SK-N-SH (cell line): ENCODE measurements at regions not wholly inside any gene's neighbourhood (a gene's known extent, or its start where the extent isn't known, plus 50 kb on each side); places are given as distances from the start of the nearest gene placed in this dataset.

Experiments
- CTCF ChIA-PET: fragments of 300-600, 350-600 bp; formaldehyde crosslinking; extraction: SDS; loops from one replicate; lab custom pipeline; 2021; lab: Yijun Ruan, JAX
- POLR2A ChIA-PET: fragments of 350-600 bp; sonication (Branson Sonifier 250); formaldehyde crosslinking; extraction: SDS; loops from one replicate; lab custom pipeline; 2020; ENCODE audit warnings: antibody characterized with exemption, inconsistent platforms; lab: Yijun Ruan, JAX
- DNase-seq: peaks from one replicate; pipeline ENCODE4 v3.0.0; 2012
- H2AFZ ChIP-seq: fragments of 200-600 bp; sonication (generic); 2 replicates; pipeline ENCODE4 v1.8.1; 2016; ENCODE audit warnings: antibody characterized with exemption, mild to moderate bottlenecking, low read depth
- H3F3A ChIP-seq: fragments of 200-600 bp; sonication (generic); replicated peaks from 2 replicates; pipeline ENCODE3; 2016; ENCODE audit warnings: antibody characterized with exemption, mild to moderate bottlenecking; ENCODE audit not compliant: insufficient read depth
- H3K27ac ChIP-seq, 2 experiments: fragments of 200-500 bp in 1 of 2; fragments of 200-600 bp in 1 of 2; sonication (Bioruptor generic) in 1 of 2; sonication (generic), shearing (Covaris generic) in 1 of 2; 2 replicates each; pipeline versions ENCODE4 v1.5.1 to v1.6.1; 2014 to 2016; ENCODE audit warnings: low read depth in 2 of 2, inconsistent platforms in 1 of 2, low read length in 1 of 2, mild to moderate bottlenecking in 1 of 2, mixed read lengths in 1 of 2
- H3K27me3 ChIP-seq: fragments of 200-600 bp; sonication (generic), shearing (Covaris generic); 2 replicates; pipeline ENCODE4 v1.6.1; 2016; ENCODE audit warnings: mixed run types; ENCODE audit not compliant: insufficient read depth
- H3K36me3 ChIP-seq, 2 experiments: fragments of 200-500 bp in 1 of 2; fragments of 200-600 bp in 1 of 2; sonication (Bioruptor generic) in 1 of 2; sonication (generic) in 1 of 2; replicated peaks in 1 of 2; 2 replicates each; pipeline versions ENCODE3 to v1.5.1; 2014 to 2016; ENCODE audit warnings: low read length in 1 of 2, mild to moderate bottlenecking in 1 of 2; ENCODE audit not compliant: insufficient read depth in 2 of 2, control insufficient read depth in 1 of 2
- H3K4me1 ChIP-seq, 2 experiments: fragments of 200-500 bp in 1 of 2; fragments of 200-600 bp in 1 of 2; sonication (Bioruptor generic) in 1 of 2; sonication (generic), shearing (Covaris generic) in 1 of 2; 2 replicates each; pipeline versions ENCODE4 v1.5.1 to v1.6.1; 2014 to 2016; ENCODE audit warnings: low read depth in 1 of 2, low read length in 1 of 2, mixed run types in 1 of 2; ENCODE audit not compliant: insufficient read depth in 2 of 2, control insufficient read depth in 1 of 2
- H3K4me2 ChIP-seq: fragments of 200-600 bp; sonication (generic), shearing (Covaris generic); 2 replicates; pipeline ENCODE4 v1.6.1; 2017; ENCODE audit warnings: mixed run types
- H3K4me3 ChIP-seq, 2 experiments: fragments of 200-500 bp in 1 of 2; fragments of 200-600 bp in 1 of 2; sonication (Bioruptor generic) in 1 of 2; sonication (generic), shearing (Covaris generic) in 1 of 2; 2 replicates each; pipeline versions ENCODE4 v1.5.1 to v1.8.1; 2014 to 2016; ENCODE audit warnings: low read depth in 2 of 2, inconsistent platforms in 1 of 2, low read length in 1 of 2, mild to moderate bottlenecking in 1 of 2, mixed read lengths in 1 of 2, moderate library complexity in 1 of 2
- H3K79me2 ChIP-seq: fragments of 200-600 bp; sonication (generic); 2 replicates; pipeline ENCODE4 v1.8.1; 2017; ENCODE audit warnings: mild to moderate bottlenecking; ENCODE audit not compliant: insufficient read depth
- H3K9ac ChIP-seq: fragments of 200-600 bp; sonication (generic); 2 replicates; pipeline ENCODE4 v1.6.1; 2017; ENCODE audit warnings: mixed run types
- H3K9me2 ChIP-seq: fragments of 200-600 bp; sonication (generic); 2 replicates; pipeline ENCODE4 v1.6.1; 2017; ENCODE audit warnings: mixed run types
- H3K9me3 ChIP-seq: fragments of 200-600 bp; sonication (generic); 2 replicates; pipeline ENCODE4 v1.6.1; 2017; ENCODE audit warnings: mixed run types, mild to moderate bottlenecking, moderate library complexity
- H4K20me1 ChIP-seq: fragments of 200-600 bp; sonication (generic); 2 replicates; pipeline ENCODE4 v1.6.1; 2017; ENCODE audit warnings: mild to moderate bottlenecking, mixed run types; ENCODE audit not compliant: insufficient read depth
- EZH2phosphoT487 ChIP-seq: fragments of 200-600 bp; sonication (generic); IDR thresholded peaks from 2 replicates; pipeline ENCODE4 v1.6.1; 2017; ENCODE audit warnings: low read depth, mixed run types, mild to moderate bottlenecking, antibody characterized with exemption, moderate library complexity, borderline replicate concordance
- FOXM1 ChIP-seq: IDR thresholded peaks from 2 replicates; pipeline ENCODE4 v1.4.0; 2012; ENCODE audit warnings: low read depth, mild to moderate bottlenecking
- GABPA ChIP-seq: IDR thresholded peaks from 2 replicates; pipeline ENCODE4 v1.4.0; 2012; ENCODE audit warnings: low read depth, mild to moderate bottlenecking
- MEF2A ChIP-seq: IDR thresholded peaks from 2 replicates; pipeline ENCODE4 v1.4.0; 2012; ENCODE audit warnings: low read depth, borderline replicate concordance
- NRF1 ChIP-seq: IDR thresholded peaks from 2 replicates; pipeline ENCODE4 v1.6.1; 2012; ENCODE audit warnings: low read depth, mild to moderate bottlenecking, low read length
- POLR2AphosphoS5 ChIP-seq: IDR thresholded peaks from 2 replicates; pipeline ENCODE4 v1.6.1; 2012; ENCODE audit warnings: low read depth, low read length
- RCOR1 ChIP-seq: fragments of 150-350 bp; IDR thresholded peaks from 2 replicates; pipeline ENCODE4 v1.6.1; 2017; ENCODE audit warnings: antibody characterized with exemption, low read length
- REST ChIP-seq: IDR thresholded peaks from 2 replicates; pipeline ENCODE4 v1.6.1; 2012; ENCODE audit warnings: mild to moderate bottlenecking, low read depth, low read length, moderate library complexity
- RFX5 ChIP-seq: IDR thresholded peaks from 2 replicates; pipeline ENCODE4 v1.6.1; 2012; ENCODE audit warnings: mild to moderate bottlenecking, improper control_type of control experiment, low read length
- SIN3A ChIP-seq: IDR thresholded peaks from 2 replicates; pipeline ENCODE4 v1.6.1; 2012; ENCODE audit warnings: low read depth, mild to moderate bottlenecking, low read length, moderate library complexity, borderline replicate concordance
- SMC3 ChIP-seq: IDR thresholded peaks from 2 replicates; pipeline ENCODE4 v1.6.1; 2012; ENCODE audit warnings: low read depth, low read length, improper control_type of control experiment
- TEAD4 ChIP-seq: IDR thresholded peaks from 2 replicates; pipeline ENCODE4 v1.4.0; 2012; ENCODE audit warnings: mild to moderate bottlenecking, borderline replicate concordance; ENCODE audit not compliant: insufficient read depth
- YY1 ChIP-seq: IDR thresholded peaks from 2 replicates; pipeline ENCODE4 v1.4.0; 2012; ENCODE audit warnings: low read depth, mild to moderate bottlenecking
- ZBTB33 ChIP-seq: IDR thresholded peaks from 2 replicates; pipeline ENCODE4 v1.4.0; 2012; ENCODE audit warnings: low read depth, borderline replicate concordance
- TF ChIP-seq, protein P1 (sequence below): IDR thresholded peaks from 2 replicates; pipeline ENCODE4 v1.4.0; 2012; ENCODE audit warnings: low read depth
- TF ChIP-seq, protein P2 (sequence below): fragments of 150-350 bp; IDR thresholded peaks from 2 replicates; pipeline ENCODE4 v1.6.1; 2016; ENCODE audit warnings: mild to moderate bottlenecking, low read depth, low read length

DNA sequence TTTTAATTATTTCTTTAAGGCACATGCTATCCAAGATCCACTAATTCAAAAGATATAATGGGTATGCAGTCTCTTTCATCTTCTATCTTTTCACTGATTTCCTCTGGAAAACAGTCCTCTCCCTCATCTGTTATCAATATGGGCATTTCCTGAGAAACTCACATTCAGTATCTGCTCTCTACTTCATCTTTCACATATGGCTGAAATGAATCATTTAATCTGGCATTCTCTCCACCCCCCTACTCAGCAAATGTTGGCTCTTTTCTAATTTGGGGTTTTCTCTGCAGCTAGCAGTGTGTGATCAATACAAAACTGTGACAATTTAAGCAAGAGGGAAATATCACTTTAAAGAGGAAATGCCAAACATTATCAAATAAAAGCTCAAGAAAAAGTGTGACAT, 157.1 kb upstream of the TMTC1 start:
- ChIA-PET POLR2A (no interaction called here), CTCF (interaction anchor here (0.6 to 0.9 kb wide), 2 partner anchors 16 to 499 kb away, joined by 3 read pairs; no protein-coding TSS in a partner anchor)
- no peak overlapping the region for H2AFZ ChIP-seq
- H3K4me2 ChIP-seq: no peak overlapping the region
- no peaks in the 10 kb centered on the region for H4K20me1 ChIP-seq
- H3K27ac ChIP-seq: no peak overlapping the region
- DNase-seq: no peak
- H3K9ac ChIP-seq: no peak overlapping the region
- TF ChIP-seq TEAD4: no peak
- H3K79me2 ChIP-seq: no peaks in the 10 kb centered on the region
- no peaks in the 10 kb centered on the region for H3K36me3 ChIP-seq
- no peaks in the 10 kb centered on the region for H3K9me3 ChIP-seq
- H3K27me3 ChIP-seq: no peaks in the 10 kb centered on the region
- H3K4me3 ChIP-seq: no peak overlapping the region
- H3K9me2 ChIP-seq: no peaks in the 10 kb centered on the region
- H3F3A ChIP-seq: no peaks in the 10 kb centered on the region
- no peaks in the 10 kb centered on the region for H3K4me1 ChIP-seq

DNA sequence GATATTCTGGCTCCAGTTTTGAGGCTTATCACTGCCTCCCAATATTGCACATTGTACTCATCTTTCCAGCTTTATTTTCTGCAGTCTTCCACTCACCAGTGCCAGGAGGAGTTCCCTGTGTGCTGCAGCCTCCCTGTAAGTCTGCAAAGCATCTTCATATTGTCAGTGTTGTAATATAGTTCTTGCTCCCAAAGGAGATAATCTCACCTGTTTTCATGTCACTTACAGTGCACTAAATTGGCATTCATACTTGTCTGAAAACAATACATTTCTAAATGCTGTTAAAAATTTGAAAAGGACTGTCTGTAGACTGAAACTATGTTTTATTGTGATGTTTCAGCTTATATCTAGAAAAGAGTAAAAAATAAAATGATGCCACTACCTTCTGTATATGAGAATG, 146.8 kb upstream of the TMTC1 start:
- Histone ChIP-seq H3K9me2 (no peaks in the 10 kb centered on the region), H2AFZ (no peak overlapping the region), H3F3A (no peaks in the 10 kb centered on the region), H3K27ac (no peak overlapping the region), H3K9ac (no peak overlapping the region), H3K4me1 (no peaks in the 10 kb centered on the region), H3K4me2 (no peak overlapping the region), H3K27me3 (no peaks in the 10 kb centered on the region), H3K4me3 (no peak overlapping the region), H3K36me3 (no peaks in the 10 kb centered on the region), H4K20me1 (no peaks in the 10 kb centered on the region), H3K79me2 (no peaks in the 10 kb centered on the region), H3K9me3 (no peaks in the 10 kb centered on the region)
- no peak for DNase-seq
- ChIA-PET POLR2A (no interaction called here), CTCF (interaction anchor here (1.2 kb wide), 1 partner anchor 75 kb away, joined by 5 read pairs; no protein-coding TSS in a partner anchor)
- no peak for TF ChIP-seq NRF1
- TF ChIP-seq YY1: no peak
- TF ChIP-seq, protein P1, sequence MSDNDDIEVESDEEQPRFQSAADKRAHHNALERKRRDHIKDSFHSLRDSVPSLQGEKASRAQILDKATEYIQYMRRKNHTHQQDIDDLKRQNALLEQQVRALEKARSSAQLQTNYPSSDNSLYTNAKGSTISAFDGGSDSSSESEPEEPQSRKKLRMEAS: no peak
- no peak for TF ChIP-seq FOXM1
- TF ChIP-seq RFX5: no peak
- no peak for TF ChIP-seq MEF2A
- no peak for TF ChIP-seq TEAD4
- TF ChIP-seq EZH2phosphoT487: no peak
- TF ChIP-seq, protein P2, sequence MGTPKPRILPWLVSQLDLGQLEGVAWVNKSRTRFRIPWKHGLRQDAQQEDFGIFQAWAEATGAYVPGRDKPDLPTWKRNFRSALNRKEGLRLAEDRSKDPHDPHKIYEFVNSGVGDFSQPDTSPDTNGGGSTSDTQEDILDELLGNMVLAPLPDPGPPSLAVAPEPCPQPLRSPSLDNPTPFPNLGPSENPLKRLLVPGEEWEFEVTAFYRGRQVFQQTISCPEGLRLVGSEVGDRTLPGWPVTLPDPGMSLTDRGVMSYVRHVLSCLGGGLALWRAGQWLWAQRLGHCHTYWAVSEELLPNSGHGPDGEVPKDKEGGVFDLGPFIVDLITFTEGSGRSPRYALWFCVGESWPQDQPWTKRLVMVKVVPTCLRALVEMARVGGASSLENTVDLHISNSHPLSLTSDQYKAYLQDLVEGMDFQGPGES: no peak
- no peak for TF ChIP-seq RCOR1
- TF ChIP-seq SIN3A: no peak
- no peak for TF ChIP-seq REST
- TF ChIP-seq SMC3: no peak
- TF ChIP-seq GABPA: no peak
- TF ChIP-seq POLR2AphosphoS5: no peak
- TF ChIP-seq ZBTB33: no peak
